ENCODE measurements at regions not wholly inside any gene's neighbourhood (a gene's known extent, or its start where the extent isn't known, plus 50 kb on each side); places are given as distances from the start of the nearest gene placed in this dataset.

DNA sequence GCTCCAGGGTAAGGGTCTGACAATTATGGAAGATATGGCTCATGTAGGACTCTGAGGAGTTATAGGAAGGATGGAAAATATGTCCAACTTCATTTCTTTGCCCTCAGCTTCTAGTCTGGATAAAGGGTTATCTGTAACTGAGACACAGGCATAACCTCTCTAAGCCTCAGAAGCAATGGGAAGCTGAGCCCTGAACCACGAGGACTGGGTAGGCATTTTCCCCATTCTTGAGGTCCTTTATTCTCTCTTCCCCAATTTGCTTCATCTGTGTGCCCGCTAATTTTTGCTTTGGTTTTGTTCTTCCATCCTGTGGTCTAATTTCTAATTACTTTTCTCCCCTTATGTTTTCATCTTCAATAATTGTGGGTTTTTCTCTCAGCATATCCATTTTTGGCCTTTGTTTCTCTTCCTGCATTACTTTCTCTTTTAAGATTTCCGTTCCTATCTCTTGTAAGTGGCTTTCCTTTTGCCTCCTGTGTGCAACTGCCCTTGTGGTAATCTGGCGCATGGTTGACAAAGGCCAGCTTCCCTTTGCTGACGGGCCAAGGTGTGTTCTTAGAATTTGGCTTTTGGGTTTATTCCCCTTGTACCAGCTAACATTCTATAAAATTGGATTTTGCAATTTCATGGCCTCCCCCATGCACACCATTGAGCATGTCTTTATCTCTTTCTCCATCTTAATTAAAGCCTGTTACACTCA is 343.8 kb downstream of the TXNL1 start:
- TF ChIP-seq, protein P1, sequence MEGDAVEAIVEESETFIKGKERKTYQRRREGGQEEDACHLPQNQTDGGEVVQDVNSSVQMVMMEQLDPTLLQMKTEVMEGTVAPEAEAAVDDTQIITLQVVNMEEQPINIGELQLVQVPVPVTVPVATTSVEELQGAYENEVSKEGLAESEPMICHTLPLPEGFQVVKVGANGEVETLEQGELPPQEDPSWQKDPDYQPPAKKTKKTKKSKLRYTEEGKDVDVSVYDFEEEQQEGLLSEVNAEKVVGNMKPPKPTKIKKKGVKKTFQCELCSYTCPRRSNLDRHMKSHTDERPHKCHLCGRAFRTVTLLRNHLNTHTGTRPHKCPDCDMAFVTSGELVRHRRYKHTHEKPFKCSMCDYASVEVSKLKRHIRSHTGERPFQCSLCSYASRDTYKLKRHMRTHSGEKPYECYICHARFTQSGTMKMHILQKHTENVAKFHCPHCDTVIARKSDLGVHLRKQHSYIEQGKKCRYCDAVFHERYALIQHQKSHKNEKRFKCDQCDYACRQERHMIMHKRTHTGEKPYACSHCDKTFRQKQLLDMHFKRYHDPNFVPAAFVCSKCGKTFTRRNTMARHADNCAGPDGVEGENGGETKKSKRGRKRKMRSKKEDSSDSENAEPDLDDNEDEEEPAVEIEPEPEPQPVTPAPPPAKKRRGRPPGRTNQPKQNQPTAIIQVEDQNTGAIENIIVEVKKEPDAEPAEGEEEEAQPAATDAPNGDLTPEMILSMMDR (IDR thresholded peaks at IDR 0.05), result no peak
- TF ChIP-seq POLR2A (IDR thresholded peaks at IDR 0.05) (no peak), EP300 (IDR thresholded peaks at IDR 0.05) (no peak)

All from ovary (tissue), 3 donors.